NCI-H1436 (cell line): ENCODE measurements at regions not wholly inside any gene's neighbourhood (a gene's known extent, or its start where the extent isn't known, plus 50 kb on each side); places are given as distances from the start of the nearest gene placed in this dataset.

Experiments
- DNase-seq: peaks from one replicate; lab custom pipeline; 2025; lab: John Stamatoyannopoulos, UW

- no peak for DNase-seq
These were observed 86.8 kb downstream of the CCT6B start for GRCh38 chr17:34874478-34874877.

- no peak for DNase-seq
These were observed 88.6 kb downstream of the CCT6B start for GRCh38 chr17:34872640-34873039.

- no peak for DNase-seq
These were observed 91.6 kb downstream of the CCT6B start for GRCh38 chr17:34869641-34870040.

- no peak for DNase-seq
These were observed 95.5 kb downstream of the CCT6B start for GRCh38 chr17:34865716-34866115.

DNA sequence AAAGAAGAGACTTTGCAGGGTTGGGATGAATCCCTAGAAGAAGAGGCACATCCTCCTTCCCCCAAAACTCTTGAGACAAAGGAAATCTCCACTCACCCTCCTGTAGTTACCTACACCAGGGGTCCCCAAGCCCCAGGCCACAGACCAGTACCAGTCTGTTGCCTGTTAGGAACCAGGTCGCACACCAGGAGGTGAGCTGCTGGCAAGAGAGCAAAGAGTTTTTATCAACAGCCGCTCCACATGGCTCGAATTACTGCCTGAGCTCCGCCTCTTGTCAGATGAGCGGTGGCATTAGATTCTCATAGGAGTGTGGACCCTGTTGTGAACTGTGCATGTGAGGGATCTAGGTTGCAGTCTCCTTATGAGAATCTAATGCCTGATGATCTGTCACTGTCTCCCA, 98.9 kb downstream of the CCT6B start:
- no peak for DNase-seq

DNA sequence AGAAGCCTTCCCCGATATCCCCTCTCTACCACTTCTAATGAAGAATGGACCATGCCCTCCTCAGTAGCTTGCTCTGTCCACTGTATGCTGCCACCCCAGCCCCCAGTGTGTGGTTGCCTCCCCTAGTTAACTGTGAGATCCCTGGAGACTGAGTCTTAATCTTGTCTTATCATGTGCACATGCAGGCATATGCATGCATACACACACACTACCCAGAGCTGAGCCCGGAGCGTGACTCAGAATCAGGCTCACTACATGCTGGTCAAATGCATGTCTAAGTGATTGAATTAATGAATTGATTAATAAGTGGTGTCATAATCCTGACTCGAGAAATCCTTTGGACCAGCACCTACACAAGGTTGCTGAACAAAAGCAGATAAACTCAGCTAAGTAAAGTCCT, 99.4 kb downstream of the CCT6B start:
- no peak for DNase-seq

DNA sequence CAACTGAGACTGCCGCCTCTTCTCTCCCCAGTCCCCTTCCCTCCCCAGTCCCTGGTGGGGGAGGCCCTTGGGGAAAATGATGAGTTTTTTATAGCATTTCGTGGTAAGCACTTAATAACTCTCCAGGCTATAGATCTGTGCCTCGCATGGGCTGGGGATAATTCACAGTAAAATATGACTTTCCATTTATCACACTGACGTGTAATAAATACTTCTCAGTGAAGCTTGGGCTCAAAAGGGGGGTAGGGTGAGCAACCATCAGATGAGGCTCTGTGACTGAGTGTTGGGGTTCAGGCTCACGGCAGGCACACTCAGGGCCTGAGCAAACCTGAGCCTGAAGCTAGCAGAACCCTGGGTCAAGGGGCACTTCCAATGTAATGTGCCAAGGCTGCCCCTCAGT, 101.6 kb downstream of the CCT6B start:
- DNase-seq = no peak

- no peak for DNase-seq
These were observed 102.4 kb downstream of the CCT6B start for GRCh38 chr17:34858591-34859565.

DNA sequence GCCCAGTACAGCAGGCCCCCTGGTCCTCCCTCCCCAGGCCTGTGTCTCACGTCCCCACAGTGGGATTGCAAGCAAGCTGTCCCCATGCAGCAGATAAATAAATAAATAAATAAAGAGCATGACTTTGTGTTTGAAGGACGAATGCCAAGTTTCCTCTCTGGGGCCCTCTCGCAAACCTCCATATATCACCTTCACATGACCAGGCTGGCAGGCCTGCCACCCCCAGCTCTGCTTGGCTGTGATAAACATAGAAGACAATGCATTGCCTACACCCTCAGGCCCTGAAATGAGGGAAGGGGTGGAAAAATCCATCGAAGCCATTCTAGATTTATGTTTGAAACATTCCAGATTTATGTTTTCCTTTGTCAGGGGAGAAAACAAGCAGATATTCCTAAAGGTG, 107.3 kb downstream of the CCT6B start:
- no peak for DNase-seq

DNA sequence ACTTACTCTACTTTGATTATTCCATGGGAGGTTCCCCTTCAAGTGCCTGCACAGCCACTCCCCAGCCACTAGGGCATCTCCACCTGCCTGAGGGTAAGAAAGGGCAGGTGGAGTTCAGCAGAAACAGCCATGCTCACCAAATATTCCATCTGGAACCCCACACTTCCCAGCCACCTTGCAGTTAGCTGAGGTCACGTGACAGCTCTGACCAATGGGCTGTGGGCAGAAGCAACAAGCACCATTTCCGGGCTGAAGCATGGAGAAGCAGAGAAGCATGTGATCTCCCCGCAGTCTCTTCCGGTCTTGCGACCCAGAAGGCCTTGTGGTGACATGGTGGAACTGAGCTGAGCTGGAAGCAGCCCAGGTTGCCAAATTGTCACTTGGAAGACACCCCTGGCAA, 108.6 kb downstream of the CCT6B start:
- no peak for DNase-seq

DNA sequence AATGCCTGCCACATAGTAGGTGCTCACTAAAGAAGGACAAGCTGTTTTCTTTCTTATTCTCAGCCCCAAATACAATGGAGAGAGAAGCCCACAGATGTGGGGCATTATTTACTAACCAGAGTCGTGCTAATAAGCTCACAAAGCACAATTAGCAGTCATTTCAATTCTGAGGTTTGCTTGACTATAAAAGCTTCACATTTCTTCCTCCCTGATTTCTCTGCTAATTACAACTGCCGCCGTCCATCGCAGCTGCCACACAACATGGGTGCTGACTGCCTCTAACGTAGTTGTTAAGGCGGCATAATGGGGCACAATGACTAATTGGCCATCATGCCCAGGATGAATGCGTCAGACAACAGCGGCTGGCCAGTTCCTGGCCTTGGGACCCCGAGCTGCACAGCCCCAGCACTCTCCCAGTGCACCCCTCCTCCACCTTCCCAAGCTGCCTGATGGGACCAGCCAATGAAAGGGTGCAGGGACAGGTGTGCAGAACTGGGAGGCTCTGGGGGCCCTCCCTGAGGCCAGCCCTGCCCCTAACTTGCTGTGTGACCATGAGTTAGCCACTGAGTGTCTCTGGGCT, 109.2 kb downstream of the CCT6B start:
- no peak for DNase-seq

DNA sequence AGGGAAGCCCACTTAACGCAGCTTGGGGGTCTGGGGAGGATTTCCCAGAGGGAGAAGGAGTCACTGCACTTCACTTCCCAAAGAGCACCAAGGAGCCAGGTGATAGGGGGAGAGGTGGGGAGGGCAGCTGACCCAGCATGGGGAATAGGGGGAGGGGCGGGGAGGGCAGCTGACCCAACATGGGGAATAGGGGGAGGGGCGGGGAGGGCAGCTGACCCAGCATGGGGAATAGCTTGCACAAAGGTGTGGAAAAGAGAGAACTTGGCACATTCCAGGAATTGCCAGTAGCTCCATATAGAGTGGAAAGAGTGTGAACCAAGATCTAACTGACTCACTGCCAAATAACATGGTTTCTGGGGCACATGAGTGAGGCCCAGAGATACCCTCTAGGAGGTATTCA, 110.3 kb downstream of the CCT6B start:
- no peak for DNase-seq

DNA sequence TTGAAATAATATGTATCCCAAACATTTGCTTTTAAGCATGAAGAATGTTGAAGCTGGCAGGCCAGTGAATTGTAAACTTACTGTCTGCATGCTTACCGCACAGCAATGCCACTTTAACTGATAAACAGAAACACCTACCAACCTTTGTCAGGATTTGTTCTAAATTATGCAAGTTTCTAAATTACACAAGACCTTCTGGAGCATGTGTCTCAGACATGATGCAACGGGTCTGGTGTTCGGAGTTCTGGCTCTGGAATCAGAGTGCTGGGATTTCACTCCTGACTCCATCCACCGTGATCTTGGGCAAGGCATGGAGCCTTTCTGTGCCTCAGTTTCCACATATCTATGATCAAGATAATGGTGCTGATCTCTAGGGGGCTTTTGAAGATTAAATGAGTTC, 111.2 kb downstream of the CCT6B start:
- DNase-seq = no peak

DNA sequence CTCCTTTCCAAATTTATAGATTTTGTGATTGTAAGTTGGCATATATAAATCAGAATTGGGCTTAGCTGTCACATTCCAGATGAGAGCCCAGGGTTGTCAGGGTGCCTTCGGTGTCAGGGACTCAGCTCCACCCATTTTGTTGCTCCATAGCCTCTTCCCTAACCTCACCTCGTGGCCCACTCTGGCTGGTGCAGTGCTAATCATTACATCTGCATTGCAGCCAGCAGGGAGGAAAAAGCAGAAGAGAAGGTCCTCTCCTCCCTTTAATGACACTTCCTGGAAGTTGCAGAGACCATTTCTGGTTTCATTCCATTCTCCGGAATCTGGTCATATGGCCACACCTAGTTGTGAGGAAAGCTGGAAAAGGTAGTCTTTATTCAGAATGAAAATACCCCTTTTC, 113.3 kb downstream of the CCT6B start:
- DNase-seq = no peak

- no peak for DNase-seq
These were observed 116.0 kb downstream of the CCT6B start for GRCh38 chr17:34845296-34845695.

- no peak for DNase-seq
These were observed 117.6 kb downstream of the CCT6B start for GRCh38 chr17:34843682-34844081.

DNA sequence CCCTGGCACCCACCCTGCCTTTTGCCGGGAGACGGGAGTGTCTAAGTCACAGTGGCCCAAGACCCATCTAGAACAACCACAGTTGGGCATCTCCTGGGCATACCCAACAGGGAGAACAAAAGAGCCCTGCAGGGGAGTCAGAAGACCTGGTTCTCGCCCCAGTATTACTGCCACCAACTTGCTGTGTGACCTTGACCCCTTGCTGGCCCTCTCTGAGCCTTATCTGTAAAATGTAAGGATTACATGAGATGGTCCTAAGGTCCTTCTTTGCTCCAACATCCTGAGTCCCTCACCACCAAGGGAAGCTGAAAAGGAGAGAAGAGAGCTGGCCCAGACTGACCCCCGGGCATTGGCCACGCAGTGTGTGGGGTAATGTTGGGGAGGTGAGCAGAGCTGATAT, 119.0 kb downstream of the CCT6B start:
- DNase-seq = no peak

DNA sequence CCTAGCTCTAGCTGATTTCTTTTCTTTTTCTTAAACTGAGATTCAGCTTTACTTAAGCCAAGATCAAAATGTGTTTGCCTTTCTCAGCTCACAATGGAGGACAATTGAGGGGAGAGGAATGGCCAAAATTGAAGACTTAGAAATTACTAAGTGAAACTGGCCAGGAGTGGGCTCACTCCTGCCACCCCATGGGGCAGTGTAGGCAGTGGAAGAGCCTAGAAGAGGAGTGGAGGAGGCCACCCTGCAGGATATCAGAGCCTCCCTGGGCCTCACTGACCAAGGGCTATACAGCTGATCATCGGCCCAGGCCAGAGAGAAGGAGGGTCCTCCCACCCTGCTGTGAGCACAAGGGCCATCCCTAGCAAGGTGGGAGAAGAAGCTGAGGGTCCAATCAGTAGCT, 119.8 kb downstream of the CCT6B start:
- DNase-seq = no peak

DNA sequence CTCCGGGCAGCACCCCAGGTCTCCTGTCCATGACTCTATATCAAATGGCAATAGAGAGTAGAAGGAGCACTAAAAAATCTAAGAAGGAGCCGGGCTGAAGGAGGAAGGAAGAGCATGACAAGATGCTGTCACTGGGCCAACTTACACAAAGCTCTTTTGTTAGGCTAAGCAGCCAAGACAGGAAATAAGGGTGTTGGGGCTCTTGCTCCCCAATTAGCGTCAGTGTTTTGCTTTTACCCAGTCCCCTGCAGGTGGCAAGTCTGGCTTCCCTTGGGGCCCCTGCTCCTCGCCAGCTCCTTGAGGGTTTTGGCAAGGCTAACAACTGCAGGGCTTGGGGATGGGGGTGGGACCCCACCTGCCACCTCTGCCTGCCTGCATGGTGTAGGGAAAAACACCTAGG, 120.5 kb downstream of the CCT6B start:
- DNase-seq = no peak

GRCh38 chr17:34837876-34838478, 123.3 kb downstream of the CCT6B start:
- DNase-seq = no peak

DNA sequence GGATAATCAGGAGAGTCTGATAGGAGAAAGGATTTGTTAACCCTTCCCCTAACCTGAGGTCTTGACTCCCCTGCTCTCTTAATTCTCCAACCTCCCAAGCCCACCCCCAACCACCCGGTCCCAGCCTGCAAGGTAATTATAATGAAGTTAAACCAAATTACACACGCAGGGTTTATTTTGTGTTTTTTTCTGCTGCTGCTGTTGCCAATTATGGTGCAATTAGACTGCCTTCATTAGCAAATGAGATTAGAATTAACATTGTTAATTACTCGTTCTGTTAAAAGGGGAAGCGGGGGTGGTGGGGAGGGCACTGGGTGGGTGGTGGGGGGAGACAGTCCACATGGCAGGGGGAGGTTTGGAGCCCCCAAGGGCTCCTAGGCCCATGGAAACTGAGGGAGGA, 128.9 kb downstream of the CCT6B start:
- no peak for DNase-seq

GRCh38 chr17:34827008-34827407, 134.3 kb downstream of the CCT6B start:
- no peak for DNase-seq

DNA sequence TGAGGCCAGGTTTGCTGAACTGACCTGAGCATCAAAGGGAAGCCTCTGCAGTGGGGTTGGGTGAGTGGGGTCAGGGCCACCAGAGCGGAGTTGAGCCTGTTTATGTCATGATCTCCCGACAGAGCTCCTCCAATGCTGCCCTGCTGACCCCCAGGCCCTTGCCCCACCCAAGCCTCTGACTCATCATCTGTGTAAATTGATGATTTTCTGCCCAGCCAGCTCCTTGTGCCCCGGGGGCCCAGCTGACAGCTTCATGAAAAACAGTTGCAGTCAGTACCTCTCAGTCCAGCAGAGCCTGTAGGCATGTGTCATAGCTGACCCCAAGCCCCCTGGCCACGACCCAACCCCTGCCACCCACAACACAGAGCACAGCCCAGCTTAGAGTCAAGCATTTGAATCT, 134.9 kb downstream of the CCT6B start:
- no peak for DNase-seq
